ENCODE measurements at regions not wholly inside any gene's neighbourhood (a gene's known extent, or its start where the extent isn't known, plus 50 kb on each side); places are given as distances from the start of the nearest gene placed in this dataset.
A peak's percentile ranks its signal among the peaks of the same experiment; 100 is the strongest.

GRCh38 chr14:87102811-87103378 is 890.1 kb downstream of the GALC start:
- DNase-seq (ENCODE audit: low spot score), result no peak

DNA sequence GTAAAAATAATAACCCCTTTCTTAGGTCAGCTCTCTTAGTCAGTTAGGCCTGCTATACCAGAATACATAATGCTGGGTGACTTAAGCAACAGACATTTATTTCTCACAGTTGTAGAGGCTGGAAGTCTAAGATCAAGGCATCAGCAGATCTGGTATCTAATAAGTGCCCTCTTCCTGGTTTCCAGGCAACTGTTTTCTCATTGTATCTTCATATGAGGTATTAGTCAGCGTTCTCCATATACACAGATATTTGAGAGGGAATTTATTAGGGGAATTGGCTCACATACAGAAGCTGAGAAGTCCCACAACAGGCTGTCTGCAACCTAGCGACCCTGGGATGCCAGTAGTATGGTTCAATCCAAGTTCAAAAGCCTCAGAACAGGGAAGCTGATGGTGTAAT is 896.0 kb downstream of the GALC start:
- DNase-seq (ENCODE audit: low spot score), result no peak

DNA sequence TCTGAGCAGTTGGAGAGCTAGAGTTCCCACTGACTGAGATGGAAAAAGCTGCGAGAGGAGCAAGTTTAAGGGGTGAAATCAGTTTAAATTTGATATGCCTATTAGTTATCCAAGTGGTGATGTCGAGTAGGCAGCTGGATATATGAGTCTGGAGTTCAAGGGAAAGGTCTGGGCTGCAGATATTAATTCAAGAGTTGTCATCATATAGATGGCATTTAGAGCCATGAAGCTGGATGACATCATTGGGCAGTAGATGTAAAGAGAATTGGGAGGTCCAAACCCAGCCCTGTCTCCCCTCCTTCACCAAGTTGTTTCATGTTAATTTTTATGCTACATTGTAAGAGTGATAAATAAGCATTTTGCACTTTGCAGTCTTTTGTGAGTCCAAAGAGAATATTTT is 898.1 kb downstream of the GALC start:
- DNase-seq (ENCODE audit: low spot score), result no peak

- no peak for DNase-seq (ENCODE audit: low spot score)
Observed at GRCh38 chr14:87088588-87088987, 904.4 kb downstream of the GALC start.

DNA sequence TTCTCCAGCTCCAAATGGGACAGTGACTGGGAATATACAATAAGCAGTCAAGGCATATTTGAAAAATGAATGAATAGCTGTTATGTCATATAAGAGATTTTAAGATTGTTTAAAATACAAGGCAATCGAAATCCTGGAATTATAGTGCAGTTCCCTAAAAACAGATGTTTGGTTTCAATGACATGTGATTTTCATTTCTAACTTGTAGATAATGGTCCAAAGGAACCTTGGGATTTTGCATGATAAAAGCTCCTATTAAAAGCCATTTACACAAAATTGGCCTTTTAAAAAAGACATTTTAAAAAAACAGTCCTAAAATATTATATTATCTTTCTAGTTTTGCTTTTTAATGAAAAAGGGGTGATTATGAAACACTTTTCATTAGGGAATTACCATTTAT is 905.1 kb downstream of the GALC start:
- no peak for DNase-seq (ENCODE audit: low spot score)

DNA sequence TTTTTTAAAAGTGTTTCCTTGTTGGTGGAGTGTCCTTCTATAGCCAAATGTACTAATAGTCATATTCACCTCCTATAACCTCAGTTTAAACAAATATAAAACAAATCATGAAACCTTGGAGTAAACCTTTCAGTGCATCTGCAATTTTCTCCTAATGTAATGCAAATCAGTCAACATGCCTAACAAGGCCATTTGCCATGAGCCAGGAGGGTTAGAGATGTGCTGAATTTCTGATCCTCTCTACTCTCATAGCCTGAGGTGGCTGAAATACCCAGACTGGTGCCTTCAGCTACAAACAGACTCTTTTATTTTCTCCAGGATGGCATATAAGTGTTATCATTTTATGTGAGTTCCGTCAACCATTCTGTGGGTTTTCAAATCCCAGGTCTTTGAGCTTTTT is 908.1 kb downstream of the GALC start:
- no peak for DNase-seq (ENCODE audit: low spot score)

- no peak for DNase-seq (ENCODE audit: low spot score)
Observed at GRCh38 chr14:87082917-87083316, 910.1 kb downstream of the GALC start.

- no peak for DNase-seq (ENCODE audit: low spot score)
Observed at GRCh38 chr14:87081004-87081403, 912.0 kb downstream of the GALC start.

- DNase-seq (ENCODE audit: low spot score), result no peak
Observed at GRCh38 chr14:87080146-87080545, 912.8 kb downstream of the GALC start.

GRCh38 chr14:87079416-87079815 is 913.6 kb downstream of the GALC start:
- DNase-seq (ENCODE audit: low spot score), result no peak

DNA sequence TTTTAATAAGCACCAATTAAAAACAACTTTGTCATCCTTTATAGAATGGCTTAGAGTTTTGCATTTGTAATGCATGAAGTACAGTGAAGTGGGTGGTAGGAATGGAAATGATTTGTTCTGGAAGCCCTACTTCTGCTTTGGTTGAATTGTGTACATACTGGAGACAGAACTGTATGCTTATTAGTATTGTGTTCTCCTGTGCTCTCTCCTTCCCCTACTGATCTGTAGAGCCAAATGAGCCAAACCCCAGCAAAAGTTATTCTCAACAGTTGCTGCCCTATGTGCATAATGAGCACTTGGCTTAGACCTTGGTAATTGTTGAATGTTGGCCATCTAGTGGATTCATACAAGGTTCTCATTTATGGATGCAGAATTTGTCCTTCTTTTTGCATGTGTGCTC is 916.1 kb downstream of the GALC start:
- DNase-seq (ENCODE audit: low spot score), result no peak

- DNase-seq (ENCODE audit: low spot score), result no peak
Observed at GRCh38 chr14:87076146-87076545, 916.8 kb downstream of the GALC start.

GRCh38 chr14:87073880-87074570 is 919.0 kb downstream of the GALC start:
- no peak for DNase-seq (ENCODE audit: low spot score)

GRCh38 chr14:87067591-87067990 is 925.4 kb downstream of the GALC start:
- no peak for DNase-seq (ENCODE audit: low spot score)

DNA sequence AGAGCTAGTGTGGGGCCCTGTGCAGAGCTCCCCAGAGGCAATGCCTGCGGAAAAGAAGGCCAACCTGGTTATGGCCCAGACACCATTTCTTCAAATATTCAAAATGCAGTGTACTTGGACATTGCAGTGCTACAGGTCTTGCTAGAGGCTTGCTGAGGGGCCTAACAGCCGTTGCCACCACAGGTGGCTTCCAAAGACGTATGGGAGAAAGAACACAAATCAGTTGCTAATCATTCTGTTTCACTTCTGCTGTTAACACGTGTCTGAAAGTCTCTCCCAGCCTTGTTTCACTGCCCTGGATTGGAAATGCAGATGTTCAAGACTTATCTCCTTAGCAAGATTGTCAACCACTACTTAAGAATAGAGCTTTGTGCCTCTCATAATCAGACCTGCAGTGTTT is 925.9 kb downstream of the GALC start:
- no peak for DNase-seq (ENCODE audit: low spot score)

DNA sequence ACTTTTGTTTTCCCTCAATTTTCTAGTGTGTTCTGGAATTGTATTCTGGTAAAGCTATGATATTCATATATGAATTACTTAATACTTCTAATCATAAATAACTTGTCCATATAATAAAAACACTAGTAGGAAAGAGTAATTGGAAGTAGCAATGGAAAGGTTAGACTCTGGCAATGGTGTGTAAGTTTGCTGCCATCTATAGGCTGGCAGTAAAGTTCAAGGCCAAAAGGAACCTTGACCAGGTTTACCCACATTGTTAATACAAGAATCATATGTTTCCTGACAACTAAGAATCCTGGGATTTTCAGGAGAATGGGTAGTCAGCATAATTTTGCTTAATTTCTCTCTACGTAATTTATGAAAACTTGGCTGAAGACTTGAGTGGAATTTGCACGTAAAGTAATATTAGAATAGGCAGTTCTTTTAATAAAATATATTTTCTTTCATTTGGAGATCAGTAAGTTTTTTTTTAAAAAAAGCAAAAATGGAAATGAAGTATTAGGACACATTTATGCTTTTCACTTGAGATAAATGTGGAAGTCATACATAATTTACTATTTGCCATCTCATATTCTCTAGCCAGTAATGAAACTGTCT is 926.7 kb downstream of the GALC start:
- DNase-seq (ENCODE audit: low spot score), result peak; percentile 9

DNA sequence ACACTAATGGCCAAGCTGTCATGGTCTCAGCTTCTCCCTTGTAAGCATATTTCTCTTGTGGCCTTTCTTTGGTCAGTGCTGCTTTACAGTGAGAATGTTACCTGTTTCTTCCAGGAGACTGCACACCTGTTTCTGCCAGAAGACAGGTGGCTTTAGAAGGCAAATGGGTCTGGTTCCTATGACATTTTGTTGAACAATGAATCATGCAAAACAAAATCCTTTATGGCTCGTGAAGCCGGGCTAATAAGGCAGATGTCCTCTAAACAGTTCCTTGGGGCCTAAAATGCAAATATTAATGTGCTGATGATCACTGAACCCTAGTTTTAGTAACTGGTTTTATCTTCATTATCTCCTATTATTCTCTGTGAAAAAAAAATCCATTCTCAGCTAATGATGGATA is 927.6 kb downstream of the GALC start:
- DNase-seq (ENCODE audit: low spot score), result no peak

GRCh38 chr14:87063181-87063580 is 929.8 kb downstream of the GALC start:
- no peak for DNase-seq (ENCODE audit: low spot score)

GRCh38 chr14:87060405-87060804 is 932.6 kb downstream of the GALC start:
- DNase-seq (ENCODE audit: low spot score), result no peak

DNA sequence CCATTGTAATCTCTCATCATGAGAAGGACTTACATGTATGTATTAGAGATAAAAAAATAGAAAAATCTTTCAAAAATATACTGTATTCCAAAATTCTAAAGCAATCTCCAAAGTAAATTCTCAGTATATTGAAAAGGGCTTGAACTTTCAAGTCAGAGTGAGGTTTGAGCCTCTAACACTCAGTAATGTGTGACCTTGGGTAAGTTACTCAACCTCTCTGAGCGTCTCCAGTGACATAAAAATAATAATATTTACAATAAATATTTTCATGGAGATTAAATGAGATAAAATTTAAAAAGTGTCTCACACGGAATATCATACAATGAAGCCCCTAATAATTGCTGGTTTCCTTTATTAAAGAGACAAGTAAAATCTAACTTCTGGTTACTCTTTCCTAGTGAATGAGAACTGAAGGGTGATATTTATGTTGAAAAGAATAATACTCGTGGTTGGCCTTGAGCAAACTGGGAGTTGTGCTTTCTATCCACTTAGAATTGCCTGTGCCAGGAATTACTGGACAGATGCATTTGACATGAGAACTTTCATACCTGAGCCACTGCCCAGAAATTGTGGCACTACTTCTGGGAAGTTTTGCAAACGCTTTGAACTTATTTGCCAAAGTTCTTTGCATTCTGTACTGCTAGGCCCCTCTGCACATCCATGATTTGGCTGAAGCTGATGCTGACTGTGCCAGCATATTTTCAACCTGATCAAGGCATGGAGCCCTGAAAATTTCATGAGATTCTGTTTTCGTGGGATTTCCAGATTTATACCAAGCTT is 933.7 kb downstream of the GALC start:
- no peak for DNase-seq (ENCODE audit: low spot score)

GRCh38 chr14:87055007-87055406 is 938.0 kb downstream of the GALC start:
- DNase-seq (ENCODE audit: low spot score), result no peak

DNA sequence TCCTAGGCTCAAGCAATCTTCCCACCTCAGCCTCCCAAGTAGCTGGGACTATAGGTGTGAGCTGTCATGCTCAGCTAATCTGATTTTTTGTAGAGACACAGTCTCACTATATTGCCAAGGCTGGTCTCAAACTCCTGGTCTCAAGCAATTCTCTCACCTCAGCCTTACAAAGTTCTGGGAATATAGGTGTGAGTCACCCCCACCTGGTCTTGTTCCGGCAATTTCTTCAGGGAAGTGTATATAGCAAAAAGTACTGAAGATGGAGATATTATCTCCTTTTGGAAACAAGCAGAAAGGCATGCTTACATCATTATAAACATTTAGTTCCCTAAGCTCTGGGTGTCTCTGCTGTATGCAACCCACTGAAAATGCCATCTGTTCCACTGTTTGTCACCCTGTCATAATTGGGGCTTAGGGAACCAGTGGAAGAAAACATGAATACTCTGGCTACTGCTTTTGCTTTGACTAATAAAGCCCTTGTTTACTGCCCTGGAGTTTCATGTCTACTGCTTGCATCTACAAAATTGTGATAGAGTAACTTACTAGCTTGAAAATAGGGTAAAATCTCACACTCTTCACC is 940.2 kb downstream of the GALC start:
- DNase-seq (ENCODE audit: low spot score), result no peak

GRCh38 chr14:87050421-87050820 is 942.6 kb downstream of the GALC start:
- DNase-seq (ENCODE audit: low spot score), result no peak
